WTC11 (cell line): ENCODE measurements at regions not wholly inside any gene's neighbourhood (a gene's known extent, or its start where the extent isn't known, plus 50 kb on each side); places are given as distances from the start of the nearest gene placed in this dataset.
A peak's percentile ranks its signal among the peaks of the same experiment; 100 is the strongest.

ENCODE experiments used
- ATAC-seq: fragments of 200-7000 bp; cut with Tn5 transposase; 2 replicates; pipeline ENCODE4 v1.10.0; 2021; ENCODE audit warnings: mild to moderate bottlenecking, moderate library complexity
- CTCF ChIA-PET: fragments of 300-600 bp; sonication (Branson Sonifier 250); formaldehyde crosslinking; loops from one replicate; lab custom pipeline; 2021; ENCODE audit warnings: antibody characterized with exemption; lab: Charles Lee
- POLR2A ChIA-PET: fragments of 350-600 bp; sonication (Branson Sonifier 250); formaldehyde crosslinking; loops from one replicate; lab custom pipeline; 2021; ENCODE audit warnings: antibody characterized with exemption; lab: Charles Lee
- DNase-seq: peaks from one replicate; pipeline ENCODE4 v3.0.0; 2021; ENCODE audit warnings: low spot score
- H3K27ac Mint-ChIP-seq: 2 replicates; pipeline ENCODE4 v1.8.0; 2021; ENCODE audit warnings: mixed read lengths
- H3K27me3 Mint-ChIP-seq: 2 replicates; pipeline ENCODE4 v1.8.0; 2021; ENCODE audit warnings: low read depth, mild to moderate bottlenecking, moderate library complexity, mixed read lengths
- H3K36me3 Mint-ChIP-seq: 2 replicates; pipeline ENCODE4 v1.8.0; 2021; ENCODE audit warnings: mixed read lengths
- H3K4me1 Mint-ChIP-seq: 2 replicates; pipeline ENCODE4 v1.8.0; 2022; ENCODE audit warnings: mixed read lengths
- H3K4me3 Mint-ChIP-seq: 2 replicates; pipeline ENCODE4 v1.8.0; 2021; ENCODE audit warnings: mild to moderate bottlenecking, moderate library complexity, mixed read lengths
- H3K9me3 Mint-ChIP-seq: 2 replicates; pipeline ENCODE4 v1.8.0; 2021; ENCODE audit warnings: mixed read lengths
- CBFB ChIP-seq: sonication (generic); formaldehyde crosslinking; IDR thresholded peaks from 2 replicates; pipeline ENCODE4 v1.8.1; 2022; ENCODE audit warnings: mild to moderate bottlenecking, low read depth, missing genetic modification reagents
- CREM ChIP-seq: sonication (generic); formaldehyde crosslinking; IDR thresholded peaks from 2 replicates; pipeline ENCODE4 v1.8.1; 2022; ENCODE audit warnings: mild to moderate bottlenecking, missing genetic modification reagents, moderate library complexity
- ELF4 ChIP-seq: sonication (generic); formaldehyde crosslinking; IDR thresholded peaks from 2 replicates; pipeline ENCODE4 v1.8.1; 2022; ENCODE audit warnings: low read depth, mild to moderate bottlenecking, moderate library complexity, missing genetic modification reagents
- JAZF1 ChIP-seq: fragments of 250-450 bp; sonication (Bioruptor Pico); IDR thresholded peaks from 2 replicates; pipeline ENCODE4 v1.9.0; 2021; ENCODE audit warnings: moderate library complexity, mild to moderate bottlenecking, inconsistent platforms
- NFYB ChIP-seq: sonication (generic); formaldehyde crosslinking; conservative IDR thresholded peaks from 2 replicates; pipeline ENCODE4 v1.8.0; 2022; ENCODE audit warnings: low read depth, missing genetic modification reagents
- PRRX2 ChIP-seq: fragments of 250-450 bp; sonication (Bioruptor Pico); IDR thresholded peaks from 2 replicates; pipeline ENCODE4 v1.8.0; 2021; ENCODE audit warnings: mild to moderate bottlenecking
- RELA ChIP-seq: sonication (generic); formaldehyde crosslinking; IDR thresholded peaks from 2 replicates; pipeline ENCODE4 v1.8.1; 2022; ENCODE audit warnings: missing genetic modification reagents, mild to moderate bottlenecking, borderline replicate concordance
- RORB ChIP-seq: fragments of 250-450 bp; sonication (Bioruptor Pico); IDR thresholded peaks from 2 replicates; pipeline ENCODE4 v1.9.0; 2021; ENCODE audit warnings: mild to moderate bottlenecking
- TEAD1 ChIP-seq: sonication (generic); formaldehyde crosslinking; IDR thresholded peaks from 2 replicates; pipeline ENCODE4 v1.8.0; 2022; ENCODE audit warnings: mild to moderate bottlenecking, missing genetic modification reagents
- TF ChIP-seq, protein P1 (sequence below): sonication (generic); formaldehyde crosslinking; IDR thresholded peaks from 2 replicates; pipeline ENCODE4 v1.8.1; 2022; ENCODE audit warnings: mild to moderate bottlenecking, moderate library complexity, missing genetic modification reagents
- TF ChIP-seq, protein P2 (sequence below): sonication (generic); formaldehyde crosslinking; conservative IDR thresholded peaks from 2 replicates; pipeline ENCODE4 v1.8.1; 2022; ENCODE audit warnings: mild to moderate bottlenecking, missing genetic modification reagents
- TF ChIP-seq, protein P3 (sequence below): sonication (generic); formaldehyde crosslinking; IDR thresholded peaks from 2 replicates; pipeline ENCODE4 v1.8.1; 2023; ENCODE audit warnings: mild to moderate bottlenecking, moderate library complexity, missing genetic modification reagents
- TF ChIP-seq, protein P4 (sequence below): fragments of 200-600 bp; IDR thresholded peaks from 2 replicates; pipeline ENCODE4 v1.8.0; 2022; ENCODE audit warnings: antibody characterized with exemption
- TF ChIP-seq, protein P5 (sequence below): sonication (generic); formaldehyde crosslinking; IDR thresholded peaks from 2 replicates; pipeline ENCODE4 v1.8.1; 2022; ENCODE audit warnings: low read depth, mild to moderate bottlenecking, moderate library complexity, missing genetic modification reagents, borderline replicate concordance
- TF ChIP-seq, protein P6 (sequence below): fragments of 250-450 bp; sonication (Bioruptor Pico); IDR thresholded peaks from 2 replicates; pipeline ENCODE4 v1.9.0; 2021; ENCODE audit warnings: mild to moderate bottlenecking, borderline replicate concordance
- TF ChIP-seq, protein P7 (sequence below): fragments of 250-450 bp; sonication (Bioruptor Pico); conservative IDR thresholded peaks from 2 replicates; pipeline ENCODE4 v1.9.0; 2021; ENCODE audit warnings: mild to moderate bottlenecking
- TF ChIP-seq, protein P8 (sequence below): sonication (generic); formaldehyde crosslinking; IDR thresholded peaks from 2 replicates; pipeline ENCODE4 v1.8.1; 2023; ENCODE audit warnings: mild to moderate bottlenecking, missing genetic modification reagents

DNA sequence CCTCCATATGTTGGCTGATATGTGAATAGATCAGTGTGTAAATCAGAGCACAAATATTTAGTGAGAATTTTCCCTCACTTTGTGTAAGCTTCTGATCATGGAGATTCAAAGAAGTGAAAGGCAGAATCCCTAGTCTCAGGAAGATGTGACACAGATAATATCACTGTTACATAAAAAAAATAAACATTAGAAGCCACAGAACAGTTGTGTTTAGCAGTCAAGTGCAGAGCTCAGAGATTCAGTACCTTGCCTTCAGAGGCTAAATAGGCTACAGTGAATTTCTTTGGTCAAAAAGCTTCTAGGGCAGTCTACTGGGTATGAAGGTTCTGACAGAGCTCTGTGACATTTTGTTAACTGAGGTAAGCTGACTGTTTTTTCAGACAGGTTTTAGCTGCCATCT lies 591.5 kb downstream of the METTL15 start (continued):
- TF ChIP-seq RELA (CRISPR knock-in tag): no peak
- TF ChIP-seq, protein P1, sequence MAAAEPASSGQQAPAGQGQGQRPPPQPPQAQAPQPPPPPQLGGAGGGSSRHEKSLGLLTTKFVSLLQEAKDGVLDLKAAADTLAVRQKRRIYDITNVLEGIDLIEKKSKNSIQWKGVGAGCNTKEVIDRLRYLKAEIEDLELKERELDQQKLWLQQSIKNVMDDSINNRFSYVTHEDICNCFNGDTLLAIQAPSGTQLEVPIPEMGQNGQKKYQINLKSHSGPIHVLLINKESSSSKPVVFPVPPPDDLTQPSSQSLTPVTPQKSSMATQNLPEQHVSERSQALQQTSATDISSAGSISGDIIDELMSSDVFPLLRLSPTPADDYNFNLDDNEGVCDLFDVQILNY (CRISPR knock-in tag): no peak
- no peak for TF ChIP-seq ELF4
- TF ChIP-seq, protein P2, sequence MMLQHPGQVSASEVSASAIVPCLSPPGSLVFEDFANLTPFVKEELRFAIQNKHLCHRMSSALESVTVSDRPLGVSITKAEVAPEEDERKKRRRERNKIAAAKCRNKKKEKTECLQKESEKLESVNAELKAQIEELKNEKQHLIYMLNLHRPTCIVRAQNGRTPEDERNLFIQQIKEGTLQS: no peak
- no peak for TF ChIP-seq PRRX2 (CRISPR knock-in tag)
- no peak for TF ChIP-seq RORB (CRISPR knock-in tag)
- TF ChIP-seq CBFB (CRISPR knock-in tag): no peak

DNA sequence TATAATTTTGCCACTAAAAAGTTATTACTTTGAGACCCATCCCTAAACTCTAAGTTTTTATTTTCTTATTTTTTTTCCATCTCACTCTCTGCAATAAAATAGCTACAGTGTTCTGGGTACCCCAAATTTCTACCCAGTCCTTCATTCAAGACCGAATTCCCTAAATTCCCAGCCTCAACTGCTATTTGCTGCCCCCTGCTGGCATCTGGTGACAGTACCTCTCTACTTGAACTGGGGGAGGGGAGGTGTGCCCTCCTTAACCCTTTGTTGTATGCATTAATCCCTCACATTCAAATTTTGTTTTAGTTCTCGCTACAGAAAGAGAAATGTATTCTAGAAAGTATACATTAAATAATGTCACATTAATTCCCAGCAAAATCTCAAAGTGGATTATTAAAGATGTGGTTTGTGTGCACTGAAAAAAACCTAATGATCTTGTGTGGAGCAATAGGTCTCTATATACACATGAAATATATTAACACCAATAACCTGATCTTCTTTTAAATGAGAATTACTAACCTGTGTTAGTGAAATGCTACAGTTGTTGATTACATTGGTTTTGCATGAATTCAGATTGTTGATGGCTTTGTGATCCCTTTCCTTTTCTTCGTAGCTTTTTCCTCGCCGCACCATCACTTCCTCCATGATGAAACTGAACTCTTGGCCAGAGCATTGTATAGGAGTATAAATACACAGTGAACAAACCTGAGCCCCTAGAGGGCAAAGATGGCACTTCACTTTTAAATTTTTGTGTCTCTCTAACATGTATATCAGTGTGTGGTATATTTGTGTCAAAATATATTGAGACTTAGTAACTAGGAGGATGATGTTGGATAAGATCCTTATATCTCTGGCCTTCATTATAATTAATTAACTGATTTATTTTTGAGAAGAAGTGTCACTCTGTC lies 590.0 kb downstream of the METTL15 start:
- CTCF ChIA-PET: interaction anchor here (0.6 to 1.4 kb wide), 6 partner anchors 9 to 999 kb away, joined by 3 to 4 read pairs (median 3); no protein-coding TSS in a partner anchor
- Mint-ChIP-seq H3K36me3 (no peaks in the 10 kb centered on the region), H3K27me3 (0 out of 2 replicates have a peak, but pooled peaks cover 3% of the 10 kb centered on the region), H3K4me3 (no peak overlapping the region), H3K27ac (no peak overlapping the region), H3K9me3 (peaks cover 4% of the 10 kb centered on the region), H3K4me1 (peaks cover 18% of the 10 kb centered on the region)
- DNase-seq (peak; percentile 83), ATAC-seq (peak; percentile 95)
- POLR2A ChIA-PET: no interaction called here
- TF ChIP-seq, protein P3, sequence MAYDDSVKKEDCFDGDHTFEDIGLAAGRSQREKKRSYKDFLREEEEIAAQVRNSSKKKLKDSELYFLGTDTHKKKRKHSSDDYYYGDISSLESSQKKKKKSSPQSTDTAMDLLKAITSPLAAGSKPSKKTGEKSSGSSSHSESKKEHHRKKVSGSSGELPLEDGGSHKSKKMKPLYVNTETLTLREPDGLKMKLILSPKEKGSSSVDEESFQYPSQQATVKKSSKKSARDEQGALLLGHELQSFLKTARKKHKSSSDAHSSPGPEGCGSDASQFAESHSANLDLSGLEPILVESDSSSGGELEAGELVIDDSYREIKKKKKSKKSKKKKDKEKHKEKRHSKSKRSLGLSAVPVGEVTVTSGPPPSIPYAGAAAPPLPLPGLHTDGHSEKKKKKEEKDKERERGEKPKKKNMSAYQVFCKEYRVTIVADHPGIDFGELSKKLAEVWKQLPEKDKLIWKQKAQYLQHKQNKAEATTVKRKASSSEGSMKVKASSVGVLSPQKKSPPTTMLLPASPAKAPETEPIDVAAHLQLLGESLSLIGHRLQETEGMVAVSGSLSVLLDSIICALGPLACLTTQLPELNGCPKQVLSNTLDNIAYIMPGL: no peak
- TF ChIP-seq, protein P4, sequence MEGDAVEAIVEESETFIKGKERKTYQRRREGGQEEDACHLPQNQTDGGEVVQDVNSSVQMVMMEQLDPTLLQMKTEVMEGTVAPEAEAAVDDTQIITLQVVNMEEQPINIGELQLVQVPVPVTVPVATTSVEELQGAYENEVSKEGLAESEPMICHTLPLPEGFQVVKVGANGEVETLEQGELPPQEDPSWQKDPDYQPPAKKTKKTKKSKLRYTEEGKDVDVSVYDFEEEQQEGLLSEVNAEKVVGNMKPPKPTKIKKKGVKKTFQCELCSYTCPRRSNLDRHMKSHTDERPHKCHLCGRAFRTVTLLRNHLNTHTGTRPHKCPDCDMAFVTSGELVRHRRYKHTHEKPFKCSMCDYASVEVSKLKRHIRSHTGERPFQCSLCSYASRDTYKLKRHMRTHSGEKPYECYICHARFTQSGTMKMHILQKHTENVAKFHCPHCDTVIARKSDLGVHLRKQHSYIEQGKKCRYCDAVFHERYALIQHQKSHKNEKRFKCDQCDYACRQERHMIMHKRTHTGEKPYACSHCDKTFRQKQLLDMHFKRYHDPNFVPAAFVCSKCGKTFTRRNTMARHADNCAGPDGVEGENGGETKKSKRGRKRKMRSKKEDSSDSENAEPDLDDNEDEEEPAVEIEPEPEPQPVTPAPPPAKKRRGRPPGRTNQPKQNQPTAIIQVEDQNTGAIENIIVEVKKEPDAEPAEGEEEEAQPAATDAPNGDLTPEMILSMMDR: peak; percentile 79
- TF ChIP-seq TEAD1 (no peak), CREM (CRISPR knock-in tag) (no peak), JAZF1 (CRISPR knock-in tag) (no peak), NFYB (CRISPR knock-in tag) (no peak), ELF4 (no peak)
- TF ChIP-seq, protein P5, sequence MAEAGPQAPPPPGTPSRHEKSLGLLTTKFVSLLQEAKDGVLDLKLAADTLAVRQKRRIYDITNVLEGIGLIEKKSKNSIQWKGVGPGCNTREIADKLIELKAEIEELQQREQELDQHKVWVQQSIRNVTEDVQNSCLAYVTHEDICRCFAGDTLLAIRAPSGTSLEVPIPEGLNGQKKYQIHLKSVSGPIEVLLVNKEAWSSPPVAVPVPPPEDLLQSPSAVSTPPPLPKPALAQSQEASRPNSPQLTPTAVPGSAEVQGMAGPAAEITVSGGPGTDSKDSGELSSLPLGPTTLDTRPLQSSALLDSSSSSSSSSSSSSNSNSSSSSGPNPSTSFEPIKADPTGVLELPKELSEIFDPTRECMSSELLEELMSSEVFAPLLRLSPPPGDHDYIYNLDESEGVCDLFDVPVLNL (CRISPR knock-in tag): no peak
- TF ChIP-seq, protein P6, sequence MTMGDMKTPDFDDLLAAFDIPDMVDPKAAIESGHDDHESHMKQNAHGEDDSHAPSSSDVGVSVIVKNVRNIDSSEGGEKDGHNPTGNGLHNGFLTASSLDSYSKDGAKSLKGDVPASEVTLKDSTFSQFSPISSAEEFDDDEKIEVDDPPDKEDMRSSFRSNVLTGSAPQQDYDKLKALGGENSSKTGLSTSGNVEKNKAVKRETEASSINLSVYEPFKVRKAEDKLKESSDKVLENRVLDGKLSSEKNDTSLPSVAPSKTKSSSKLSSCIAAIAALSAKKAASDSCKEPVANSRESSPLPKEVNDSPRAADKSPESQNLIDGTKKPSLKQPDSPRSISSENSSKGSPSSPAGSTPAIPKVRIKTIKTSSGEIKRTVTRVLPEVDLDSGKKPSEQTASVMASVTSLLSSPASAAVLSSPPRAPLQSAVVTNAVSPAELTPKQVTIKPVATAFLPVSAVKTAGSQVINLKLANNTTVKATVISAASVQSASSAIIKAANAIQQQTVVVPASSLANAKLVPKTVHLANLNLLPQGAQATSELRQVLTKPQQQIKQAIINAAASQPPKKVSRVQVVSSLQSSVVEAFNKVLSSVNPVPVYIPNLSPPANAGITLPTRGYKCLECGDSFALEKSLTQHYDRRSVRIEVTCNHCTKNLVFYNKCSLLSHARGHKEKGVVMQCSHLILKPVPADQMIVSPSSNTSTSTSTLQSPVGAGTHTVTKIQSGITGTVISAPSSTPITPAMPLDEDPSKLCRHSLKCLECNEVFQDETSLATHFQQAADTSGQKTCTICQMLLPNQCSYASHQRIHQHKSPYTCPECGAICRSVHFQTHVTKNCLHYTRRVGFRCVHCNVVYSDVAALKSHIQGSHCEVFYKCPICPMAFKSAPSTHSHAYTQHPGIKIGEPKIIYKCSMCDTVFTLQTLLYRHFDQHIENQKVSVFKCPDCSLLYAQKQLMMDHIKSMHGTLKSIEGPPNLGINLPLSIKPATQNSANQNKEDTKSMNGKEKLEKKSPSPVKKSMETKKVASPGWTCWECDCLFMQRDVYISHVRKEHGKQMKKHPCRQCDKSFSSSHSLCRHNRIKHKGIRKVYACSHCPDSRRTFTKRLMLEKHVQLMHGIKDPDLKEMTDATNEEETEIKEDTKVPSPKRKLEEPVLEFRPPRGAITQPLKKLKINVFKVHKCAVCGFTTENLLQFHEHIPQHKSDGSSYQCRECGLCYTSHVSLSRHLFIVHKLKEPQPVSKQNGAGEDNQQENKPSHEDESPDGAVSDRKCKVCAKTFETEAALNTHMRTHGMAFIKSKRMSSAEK: no peak
- TF ChIP-seq, protein P7, sequence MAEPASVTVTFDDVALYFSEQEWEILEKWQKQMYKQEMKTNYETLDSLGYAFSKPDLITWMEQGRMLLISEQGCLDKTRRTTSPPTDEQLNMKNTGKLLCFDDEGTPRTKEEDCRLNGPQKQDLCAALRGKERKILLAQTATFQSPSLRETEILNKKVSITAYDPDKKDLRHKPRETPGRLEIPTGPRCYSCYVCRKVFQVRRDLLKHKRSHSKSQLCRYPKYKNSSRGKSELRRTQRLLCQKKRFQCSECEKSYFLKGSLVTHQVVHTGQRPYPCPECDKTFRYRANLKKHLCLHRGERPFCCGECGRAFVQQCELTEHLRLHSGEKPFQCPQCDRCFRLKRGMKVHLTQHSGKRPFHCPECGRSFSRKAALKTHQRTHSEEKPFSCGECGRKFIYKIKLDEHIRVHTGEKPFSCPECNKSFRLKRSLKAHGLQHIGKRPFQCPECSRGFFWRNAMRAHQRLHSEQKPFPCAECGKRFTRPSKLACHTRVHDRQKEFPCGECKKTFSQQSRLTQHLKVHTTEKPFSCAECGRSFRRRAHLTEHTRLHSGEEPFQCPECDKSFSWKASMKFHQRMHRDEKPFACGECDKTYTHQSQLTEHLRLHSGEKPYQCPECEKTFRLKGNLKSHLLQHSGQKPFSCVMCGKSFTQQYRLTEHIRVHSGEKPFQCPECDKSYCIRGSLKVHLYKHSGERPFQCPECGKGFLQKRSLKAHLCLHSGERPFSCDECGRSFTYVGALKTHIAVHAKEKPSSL (CRISPR knock-in tag): no peak
- TF ChIP-seq, protein P8, sequence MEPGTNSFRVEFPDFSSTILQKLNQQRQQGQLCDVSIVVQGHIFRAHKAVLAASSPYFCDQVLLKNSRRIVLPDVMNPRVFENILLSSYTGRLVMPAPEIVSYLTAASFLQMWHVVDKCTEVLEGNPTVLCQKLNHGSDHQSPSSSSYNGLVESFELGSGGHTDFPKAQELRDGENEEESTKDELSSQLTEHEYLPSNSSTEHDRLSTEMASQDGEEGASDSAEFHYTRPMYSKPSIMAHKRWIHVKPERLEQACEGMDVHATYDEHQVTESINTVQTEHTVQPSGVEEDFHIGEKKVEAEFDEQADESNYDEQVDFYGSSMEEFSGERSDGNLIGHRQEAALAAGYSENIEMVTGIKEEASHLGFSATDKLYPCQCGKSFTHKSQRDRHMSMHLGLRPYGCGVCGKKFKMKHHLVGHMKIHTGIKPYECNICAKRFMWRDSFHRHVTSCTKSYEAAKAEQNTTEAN (CRISPR knock-in tag): no peak
